Natural killer cell treated with Interleukin-12 subunit alpha and Interleukin-12 subunit beta and Interleukin-15 and Interleukin-18, amount 100 ng/mL, for 72 hours (primary cell): ENCODE measurements at regions not wholly inside any gene's neighbourhood (a gene's known extent, or its start where the extent isn't known, plus 50 kb on each side); places are given as distances from the start of the nearest gene placed in this dataset.
A peak's percentile ranks its signal among the peaks of the same experiment; 100 is the strongest.
"Not testable (repeated sequence)": the region's sequence is repeated elsewhere in the genome, so short reads cannot be mapped to it uniquely, and the experiment has no call there.

ENCODE experiments used
- ATAC-seq, 2 donors: fragments of 150-1000 bp; cut with Tn5 transposase in 1 of 2; sonication (Bioruptor Pico), chemical (Tn5 transposase) in 1 of 2; 2 replicates each; pipeline ENCODE4 v1.10.0; 2021
- DNase-seq: peaks from one replicate; pipeline ENCODE4 v3.0.0; 2022; ENCODE audit warnings: low spot score
- H3K27ac Mint-ChIP-seq, 2 donors: 1 replicate in 1 of 2; 2 replicates in 1 of 2; pipeline ENCODE4 v1.8.0; 2022; ENCODE audit warnings: mixed read lengths in 2 of 2, mild to moderate bottlenecking in 1 of 2, moderate library complexity in 1 of 2
- H3K27me3 Mint-ChIP-seq, 2 donors: 1 replicate in 1 of 2; 2 replicates in 1 of 2; pipeline ENCODE4 v1.8.0; 2022; ENCODE audit warnings: mixed read lengths in 2 of 2
- H3K36me3 Mint-ChIP-seq: one replicate; pipeline ENCODE4 v1.8.0; 2022; ENCODE audit warnings: mixed read lengths
- H3K4me1 Mint-ChIP-seq, 2 donors: 1 replicate in 1 of 2; 2 replicates in 1 of 2; pipeline ENCODE4 v1.8.0; 2022; ENCODE audit warnings: low read depth in 2 of 2, mixed read lengths in 2 of 2, mild to moderate bottlenecking in 1 of 2
- H3K4me3 Mint-ChIP-seq: one replicate; pipeline ENCODE4 v1.8.0; 2022; ENCODE audit warnings: mixed read lengths
- H3K9me3 Mint-ChIP-seq: 2 replicates; pipeline ENCODE4 v1.8.0; 2022; ENCODE audit warnings: mixed read lengths

- ATAC-seq: peak; percentile 90 to 94
- H3K36me3 Mint-ChIP-seq: no peaks in the 10 kb centered on the region
- peak; percentile 89 for DNase-seq
- H3K4me1 Mint-ChIP-seq: peaks cover 0 to 4% of the 10 kb centered on the region in 2 donors
- no peaks in the 10 kb centered on the region for H3K9me3 Mint-ChIP-seq
- no peaks in the 10 kb centered on the region for H3K27me3 Mint-ChIP-seq
- H3K27ac Mint-ChIP-seq: peak overlapping the region in 1 of 2 donors; percentile 64
- H3K4me3 Mint-ChIP-seq: peak overlapping the region; percentile 63
Observed at GRCh38 chr7:66413379-66414114, 208.4 kb downstream of the TPST1 start.

GRCh38 chr7:66415659-66416265 is 210.6 kb downstream of the TPST1 start:
- no peak for ATAC-seq
- Mint-ChIP-seq H3K9me3 (no peaks in the 10 kb centered on the region), H3K36me3 (no peaks in the 10 kb centered on the region), H3K4me3 (no peak overlapping the region), H3K27ac (no peak overlapping the region), H3K4me1 (peaks cover 0 to 4% of the 10 kb centered on the region in 2 donors), H3K27me3 (no peaks in the 10 kb centered on the region)
- no peak for DNase-seq

- peaks cover 3% of the 10 kb centered on the region for H3K36me3 Mint-ChIP-seq
- ATAC-seq (no peak), DNase-seq (no peak)
- H3K4me3 Mint-ChIP-seq: no peak overlapping the region
- no peaks in the 10 kb centered on the region for H3K9me3 Mint-ChIP-seq
- no peaks in the 10 kb centered on the region for H3K27me3 Mint-ChIP-seq
- no peak overlapping the region for H3K27ac Mint-ChIP-seq
- H3K4me1 Mint-ChIP-seq: peaks cover 0 to 4% of the 10 kb centered on the region in 2 donors
Observed at GRCh38 chr7:66418537-66418936, 210.1 kb upstream of the KCTD7 start.

DNA sequence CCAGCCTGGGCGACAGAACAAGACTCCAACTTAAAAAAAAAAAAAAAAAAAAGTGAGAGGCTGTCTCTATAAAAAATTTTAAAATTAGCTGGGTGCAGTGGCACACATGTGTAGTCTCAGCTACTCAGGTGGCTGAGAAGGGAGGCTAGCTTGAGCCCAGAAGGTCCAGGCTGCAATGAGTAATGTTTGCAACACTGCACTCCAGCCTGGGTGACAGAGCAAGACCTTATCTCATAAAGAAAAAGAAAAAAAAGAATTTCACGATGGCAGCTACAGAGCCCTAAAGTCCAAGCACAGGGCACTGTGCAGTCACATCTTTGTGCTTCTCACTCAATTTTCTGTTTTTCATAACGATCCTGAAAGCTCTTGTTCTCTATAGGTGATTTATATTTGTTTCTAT is 209.5 kb upstream of the KCTD7 start:
- Mint-ChIP-seq H3K27ac (no peak overlapping the region), H3K9me3 (no peaks in the 10 kb centered on the region), H3K4me3 (no peak overlapping the region), H3K27me3 (no peaks in the 10 kb centered on the region), H3K36me3 (peaks cover 4% of the 10 kb centered on the region), H3K4me1 (peaks cover 0 to 2% of the 10 kb centered on the region in 2 donors)
- DNase-seq (no peak), ATAC-seq (no peak)

GRCh38 chr7:66421830-66422475 is 206.7 kb upstream of the KCTD7 start:
- DNase-seq (no peak), ATAC-seq (no peak)
- no peaks in the 10 kb centered on the region for H3K27me3 Mint-ChIP-seq
- no peak overlapping the region for H3K4me3 Mint-ChIP-seq
- peaks cover 4% of the 10 kb centered on the region for H3K36me3 Mint-ChIP-seq
- H3K9me3 Mint-ChIP-seq: no peaks in the 10 kb centered on the region
- H3K27ac Mint-ChIP-seq: no peak overlapping the region
- H3K4me1 Mint-ChIP-seq: no peaks in the 10 kb centered on the region

DNA sequence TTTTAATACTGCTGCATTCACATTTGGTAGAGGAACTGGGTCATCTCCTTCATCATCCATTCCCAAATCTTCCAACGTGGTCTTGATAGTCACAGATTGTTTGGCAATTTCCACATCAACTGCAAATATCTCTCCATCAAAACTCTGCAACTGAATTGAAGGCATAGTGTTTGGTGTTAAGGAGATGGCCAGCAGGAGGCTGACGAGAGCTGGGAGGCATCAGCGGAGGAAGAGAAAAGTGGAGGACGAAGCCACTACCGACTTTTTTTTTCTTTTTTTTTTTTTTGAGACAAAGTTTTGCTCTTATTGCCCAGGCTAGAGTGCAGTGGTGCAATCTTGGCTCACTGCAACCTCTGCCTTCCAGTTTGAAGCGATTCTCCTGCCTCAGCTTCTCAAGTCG is 205.0 kb upstream of the KCTD7 start:
- ATAC-seq: no peak
- no peaks in the 10 kb centered on the region for H3K9me3 Mint-ChIP-seq
- H3K4me3 Mint-ChIP-seq: no peak overlapping the region
- no peaks in the 10 kb centered on the region for H3K4me1 Mint-ChIP-seq
- H3K36me3 Mint-ChIP-seq: peaks cover 4% of the 10 kb centered on the region
- DNase-seq: no peak
- H3K27ac Mint-ChIP-seq: no peak overlapping the region
- H3K27me3 Mint-ChIP-seq: no peaks in the 10 kb centered on the region

- ATAC-seq (no peak), DNase-seq (no peak)
- Mint-ChIP-seq H3K4me3 (no peak overlapping the region), H3K4me1 (no peaks in the 10 kb centered on the region), H3K9me3 (no peaks in the 10 kb centered on the region), H3K27me3 (no peaks in the 10 kb centered on the region), H3K36me3 (peaks cover 4% of the 10 kb centered on the region), H3K27ac (no peak overlapping the region)
Observed at GRCh38 chr7:66426332-66426731, 202.3 kb upstream of the KCTD7 start.

- H3K27me3 Mint-ChIP-seq: no peaks in the 10 kb centered on the region
- H3K36me3 Mint-ChIP-seq: peaks cover 4% of the 10 kb centered on the region
- H3K4me3 Mint-ChIP-seq: no peak overlapping the region
- H3K27ac Mint-ChIP-seq: no peak overlapping the region
- no peaks in the 10 kb centered on the region for H3K4me1 Mint-ChIP-seq
- DNase-seq (no peak), ATAC-seq (no peak)
- no peaks in the 10 kb centered on the region for H3K9me3 Mint-ChIP-seq
Observed at GRCh38 chr7:66426996-66427395, 201.7 kb upstream of the KCTD7 start.

DNA sequence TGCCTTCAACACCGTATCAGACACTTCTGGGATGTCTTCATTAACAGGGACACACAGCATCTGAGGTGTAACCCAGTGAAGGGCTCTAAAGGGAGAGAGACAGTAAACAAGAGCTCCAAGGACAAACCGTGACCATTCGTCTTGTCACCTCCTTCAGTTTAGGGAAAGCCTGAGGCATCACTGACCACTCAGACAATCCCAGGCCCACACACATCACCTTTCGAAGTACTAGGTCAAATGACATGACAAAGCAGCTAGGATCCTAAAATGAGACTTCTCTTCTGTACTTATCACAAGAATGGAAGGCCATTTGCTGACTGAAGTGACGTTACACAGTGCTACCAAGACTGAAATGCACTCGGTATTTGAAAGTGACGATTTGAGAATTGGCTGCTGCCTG is 200.7 kb upstream of the KCTD7 start:
- no peaks in the 10 kb centered on the region for H3K4me1 Mint-ChIP-seq
- H3K4me3 Mint-ChIP-seq: no peak overlapping the region
- DNase-seq (no peak), ATAC-seq (no peak)
- H3K27ac Mint-ChIP-seq: no peak overlapping the region
- no peaks in the 10 kb centered on the region for H3K9me3 Mint-ChIP-seq
- no peaks in the 10 kb centered on the region for H3K27me3 Mint-ChIP-seq
- peaks cover 4% of the 10 kb centered on the region for H3K36me3 Mint-ChIP-seq

- ATAC-seq: no peak
- H3K9me3 Mint-ChIP-seq: no peaks in the 10 kb centered on the region
- H3K4me1 Mint-ChIP-seq: no peaks in the 10 kb centered on the region
- no peak overlapping the region for H3K4me3 Mint-ChIP-seq
- H3K36me3 Mint-ChIP-seq: no peaks in the 10 kb centered on the region
- H3K27ac Mint-ChIP-seq: no peak overlapping the region
- H3K27me3 Mint-ChIP-seq: no peaks in the 10 kb centered on the region
- no peak for DNase-seq
Observed at GRCh38 chr7:66429498-66430163, 199.1 kb upstream of the KCTD7 start.

GRCh38 chr7:66430164-66430545 is 198.5 kb upstream of the KCTD7 start:
- H3K4me3 Mint-ChIP-seq: no peak overlapping the region
- ATAC-seq (no peak), DNase-seq (no peak)
- no peaks in the 10 kb centered on the region for H3K4me1 Mint-ChIP-seq
- H3K27me3 Mint-ChIP-seq: no peaks in the 10 kb centered on the region
- H3K9me3 Mint-ChIP-seq: no peaks in the 10 kb centered on the region
- no peaks in the 10 kb centered on the region for H3K36me3 Mint-ChIP-seq
- no peak overlapping the region for H3K27ac Mint-ChIP-seq

DNA sequence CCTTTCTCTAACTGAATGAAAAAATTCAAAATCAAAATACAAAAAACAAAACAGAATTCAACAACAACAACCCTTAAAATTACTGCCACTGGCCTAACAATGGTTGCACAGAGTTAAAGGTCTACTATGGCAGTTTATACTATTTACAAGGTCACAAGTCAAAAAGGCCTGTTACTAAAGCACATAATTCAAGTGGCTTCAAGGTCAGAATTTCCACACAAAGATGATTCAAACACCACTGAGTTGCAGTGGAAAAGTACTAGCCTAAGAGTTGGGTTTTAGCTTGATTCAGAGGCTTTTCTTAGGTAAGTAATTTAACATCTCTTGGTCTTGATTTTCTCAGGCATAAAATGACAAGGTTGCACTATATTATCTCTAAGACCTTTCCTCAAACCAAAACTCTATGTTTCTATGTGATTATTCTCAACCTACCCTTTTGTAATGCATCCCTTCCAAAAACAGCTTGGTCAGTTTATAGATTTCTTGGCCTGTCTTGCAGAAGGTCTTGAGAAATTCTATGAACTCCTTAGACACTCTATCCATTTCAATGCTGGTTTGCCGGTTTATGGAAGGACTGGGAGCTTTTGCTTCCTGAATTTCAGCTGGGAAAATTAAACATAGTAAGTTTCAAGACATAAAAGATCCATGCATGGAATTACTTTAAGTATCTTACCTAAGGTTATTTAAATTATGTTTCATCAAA is 189.8 kb upstream of the KCTD7 start:
- not testable (repeated sequence) for H3K9me3 Mint-ChIP-seq, H3K36me3 Mint-ChIP-seq, H3K27me3 Mint-ChIP-seq, DNase-seq, H3K27ac Mint-ChIP-seq, H3K4me1 Mint-ChIP-seq, ATAC-seq, H3K4me3 Mint-ChIP-seq

DNA sequence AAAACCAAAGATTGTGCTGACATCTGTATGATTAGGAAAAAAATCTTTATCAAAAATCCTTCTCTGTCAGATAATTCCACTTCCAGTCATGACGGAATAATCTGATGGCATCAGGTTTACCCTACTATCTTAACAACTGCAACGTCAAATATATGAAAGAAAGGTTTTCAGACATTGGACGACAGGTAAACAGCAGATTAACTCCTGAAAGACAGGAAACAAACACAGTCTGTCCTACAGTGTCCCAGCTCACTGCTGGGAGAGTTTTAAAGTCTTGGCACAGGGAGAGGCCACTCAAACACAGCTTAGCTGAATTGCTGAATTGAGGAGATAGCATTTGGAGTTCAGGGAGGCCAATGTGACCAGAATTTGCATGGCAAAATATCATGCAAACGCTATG is 186.3 kb upstream of the KCTD7 start:
- Mint-ChIP-seq H3K27me3 (no peaks in the 10 kb centered on the region), H3K9me3 (no peaks in the 10 kb centered on the region), H3K27ac (no peak overlapping the region), H3K4me1 (peaks cover 0 to 5% of the 10 kb centered on the region in 2 donors), H3K4me3 (no peak overlapping the region), H3K36me3 (no peaks in the 10 kb centered on the region)
- ATAC-seq (no peak), DNase-seq (no peak)
